ENCODE measurements at regions not wholly inside any gene's neighbourhood (a gene's known extent, or its start where the extent isn't known, plus 50 kb on each side); places are given as distances from the start of the nearest gene placed in this dataset.

DNA sequence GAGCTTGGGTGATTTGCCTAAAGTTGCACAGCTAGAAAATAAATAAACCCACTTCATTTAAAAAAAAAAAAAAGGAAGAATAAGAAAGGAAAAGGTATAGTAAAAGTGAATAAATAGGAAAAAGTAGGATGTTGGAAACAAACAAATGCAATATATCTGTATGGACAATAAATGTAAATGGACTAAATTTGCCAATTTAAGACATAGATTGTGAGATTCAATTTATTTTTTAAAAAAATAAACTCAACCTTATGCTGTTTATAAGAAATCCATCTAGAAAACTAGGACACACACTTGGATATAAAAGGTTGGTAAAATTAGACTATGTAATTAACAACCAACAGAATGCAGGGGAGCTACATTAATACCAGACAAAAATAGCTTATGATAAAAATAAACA lies 300.0 kb downstream of the AJAP1 start:
- DNase-seq = no peak

DNA sequence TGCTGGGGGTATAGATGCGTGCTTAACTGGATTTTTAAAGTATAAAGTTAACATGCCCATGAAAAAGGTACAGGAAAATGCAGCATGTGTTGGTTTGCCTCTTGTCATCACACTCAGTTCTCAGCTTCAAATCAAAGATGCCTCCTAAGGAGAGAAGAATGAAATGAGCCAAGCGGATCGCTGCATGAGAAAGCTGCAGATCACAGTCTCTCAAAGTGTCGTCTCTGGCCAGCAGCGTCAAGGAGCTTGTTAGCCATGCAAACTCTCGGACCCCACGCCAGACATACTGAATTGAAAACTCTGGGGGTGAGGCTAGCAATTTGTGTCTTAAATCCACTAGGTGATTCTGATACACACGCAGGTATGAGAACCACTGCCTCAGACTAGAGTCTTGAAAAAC lies 297.2 kb downstream of the AJAP1 start:
- DNase-seq = no peak

DNA sequence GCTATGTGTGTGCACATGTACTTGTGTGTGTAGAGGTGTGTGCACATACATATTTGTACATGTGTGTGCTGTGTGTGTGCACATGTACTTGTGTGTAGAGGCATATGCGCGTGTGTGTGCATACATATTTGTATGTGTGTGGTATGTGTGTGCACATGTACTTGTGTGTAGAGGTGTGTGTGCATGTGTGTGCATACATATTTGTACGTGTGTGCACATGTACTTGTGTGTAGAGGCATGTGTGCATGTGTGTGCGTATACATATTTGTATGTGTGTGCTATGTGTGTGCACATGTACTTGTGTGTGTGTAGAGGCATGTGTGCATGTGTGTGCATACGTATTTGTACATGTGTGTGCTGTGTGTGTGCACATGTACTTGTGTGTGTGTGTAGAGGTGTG lies 291.9 kb downstream of the AJAP1 start:
- DNase-seq = no peak

DNA sequence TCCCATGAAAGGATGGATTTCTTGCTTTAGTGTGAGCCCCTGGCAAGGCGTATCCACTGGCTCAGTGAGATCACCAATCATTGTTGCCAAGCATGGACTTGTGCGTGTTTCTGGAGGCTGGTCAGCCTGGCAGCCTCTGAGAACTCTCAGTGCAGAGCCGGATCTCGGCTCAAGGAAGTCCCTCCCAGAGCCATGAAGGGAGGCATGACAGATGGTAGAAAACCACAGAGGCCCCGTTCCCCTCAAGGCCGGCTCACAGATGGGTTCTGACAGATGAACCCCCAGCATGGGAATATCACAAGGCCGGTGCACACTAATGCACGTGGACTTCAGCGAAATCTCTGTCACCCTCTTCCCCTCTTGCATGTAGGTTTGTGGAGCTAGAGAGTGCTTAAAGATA lies 290.5 kb downstream of the AJAP1 start:
- DNase-seq = no peak

DNA sequence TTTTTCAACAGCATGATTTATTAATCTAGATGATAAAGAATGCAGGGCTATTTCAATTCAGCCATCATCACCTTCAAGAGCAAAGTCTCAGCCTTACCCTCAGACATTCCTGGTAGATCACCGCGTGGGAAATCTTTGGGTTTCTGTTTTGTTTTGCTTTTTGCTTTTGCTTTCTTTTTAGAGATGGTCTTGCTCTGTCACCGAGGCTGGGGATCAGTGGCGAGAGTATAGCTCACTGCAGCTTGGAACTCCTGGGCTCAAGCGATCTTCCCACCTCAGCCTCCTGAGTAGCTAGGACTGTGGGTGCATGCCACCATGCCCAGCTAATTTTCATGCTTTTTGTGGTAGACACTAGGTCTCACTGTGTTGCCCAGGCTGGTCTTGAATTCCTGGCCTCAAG lies 289.7 kb downstream of the AJAP1 start:
- DNase-seq = no peak

DNA sequence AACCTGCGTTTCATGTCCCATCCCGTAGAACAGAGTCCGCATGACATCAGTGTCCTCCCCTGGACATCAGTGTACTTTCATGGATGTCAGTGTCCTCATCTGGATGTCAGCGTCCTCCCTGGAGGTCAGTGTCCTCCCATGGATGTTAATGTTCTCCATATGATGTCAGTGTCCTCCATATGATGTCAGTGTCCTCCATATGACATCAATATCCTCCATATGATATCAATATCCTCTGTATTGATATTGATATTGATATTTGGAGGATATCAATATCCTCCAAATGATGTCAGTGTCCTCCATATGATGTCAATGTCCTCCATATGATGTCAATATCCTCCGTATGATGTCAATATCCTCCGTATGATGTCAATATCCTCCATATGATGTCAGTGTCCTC lies 284.9 kb downstream of the AJAP1 start:
- no peak for DNase-seq

DNA sequence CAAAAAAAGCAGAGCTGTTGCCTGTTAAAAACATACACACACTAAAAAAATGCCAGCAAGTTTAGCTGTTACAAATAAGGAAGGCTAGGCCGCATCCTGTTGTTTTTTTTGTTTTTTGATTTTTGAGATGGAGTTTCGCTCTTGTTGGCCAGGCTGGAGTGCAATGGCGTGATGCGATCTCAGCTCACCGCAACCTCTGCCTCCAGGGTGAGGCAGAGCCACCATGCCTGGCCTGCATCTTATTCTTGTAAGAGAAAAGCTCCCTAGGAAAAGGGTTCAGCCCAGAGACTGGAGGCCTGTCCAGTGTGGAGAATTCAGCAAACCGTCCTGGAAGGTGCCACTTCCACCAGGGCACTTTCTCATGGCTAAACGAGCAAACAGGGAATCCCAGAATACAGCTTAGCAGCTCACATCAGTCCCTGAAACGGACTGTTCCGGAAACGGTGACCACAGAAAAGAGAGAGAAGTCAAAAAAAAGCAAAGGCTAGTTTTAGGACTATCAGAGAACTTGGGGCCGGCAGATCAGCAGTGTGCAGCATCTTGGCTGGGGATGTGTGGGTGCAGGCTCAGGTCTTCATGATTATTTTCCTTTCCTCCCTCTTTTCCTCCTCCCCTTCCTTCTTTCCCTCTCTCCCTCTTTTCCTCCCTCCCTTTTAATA lies 283.6 kb downstream of the AJAP1 start:
- no peak for DNase-seq

DNA sequence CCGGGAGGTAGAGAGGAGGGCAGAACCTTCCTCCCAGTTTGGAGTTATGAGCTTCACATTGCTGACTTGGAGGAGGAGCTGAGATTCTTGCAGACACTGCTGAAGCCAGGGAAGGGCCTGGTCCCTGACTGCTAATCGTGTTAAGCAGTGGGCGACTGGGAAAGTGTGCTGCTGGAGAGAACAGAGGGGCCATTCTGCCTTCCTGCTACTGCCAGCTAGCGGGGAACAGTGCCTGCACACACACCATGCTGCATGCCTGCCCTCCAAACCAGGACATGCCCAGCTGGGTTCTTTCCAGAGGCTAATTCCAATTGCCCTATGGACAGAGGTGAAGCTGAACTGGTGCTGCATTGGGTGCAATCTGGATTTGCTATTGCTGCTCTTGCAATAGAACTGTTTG lies 281.4 kb downstream of the AJAP1 start:
- no peak for DNase-seq

DNA sequence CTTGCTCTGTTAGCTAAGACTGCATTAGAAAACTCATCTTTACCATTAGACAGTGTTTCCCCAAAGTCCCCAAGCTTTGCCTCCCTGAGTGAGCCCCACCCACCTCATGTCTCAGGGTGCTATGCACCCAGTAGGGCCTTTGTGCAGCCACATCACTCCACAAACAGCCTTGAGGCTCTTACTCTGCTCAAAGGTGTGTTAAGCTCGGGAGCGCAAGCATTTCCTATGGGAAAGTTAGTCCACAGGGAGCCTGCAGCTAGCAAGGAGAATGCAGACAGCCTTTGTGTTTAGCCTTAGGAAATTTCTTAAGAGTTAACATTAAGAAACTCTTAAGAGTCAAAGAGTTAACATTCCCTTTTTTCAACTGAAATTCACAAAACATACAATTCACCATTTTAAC lies 278.8 kb downstream of the AJAP1 start:
- DNase-seq = no peak

DNA sequence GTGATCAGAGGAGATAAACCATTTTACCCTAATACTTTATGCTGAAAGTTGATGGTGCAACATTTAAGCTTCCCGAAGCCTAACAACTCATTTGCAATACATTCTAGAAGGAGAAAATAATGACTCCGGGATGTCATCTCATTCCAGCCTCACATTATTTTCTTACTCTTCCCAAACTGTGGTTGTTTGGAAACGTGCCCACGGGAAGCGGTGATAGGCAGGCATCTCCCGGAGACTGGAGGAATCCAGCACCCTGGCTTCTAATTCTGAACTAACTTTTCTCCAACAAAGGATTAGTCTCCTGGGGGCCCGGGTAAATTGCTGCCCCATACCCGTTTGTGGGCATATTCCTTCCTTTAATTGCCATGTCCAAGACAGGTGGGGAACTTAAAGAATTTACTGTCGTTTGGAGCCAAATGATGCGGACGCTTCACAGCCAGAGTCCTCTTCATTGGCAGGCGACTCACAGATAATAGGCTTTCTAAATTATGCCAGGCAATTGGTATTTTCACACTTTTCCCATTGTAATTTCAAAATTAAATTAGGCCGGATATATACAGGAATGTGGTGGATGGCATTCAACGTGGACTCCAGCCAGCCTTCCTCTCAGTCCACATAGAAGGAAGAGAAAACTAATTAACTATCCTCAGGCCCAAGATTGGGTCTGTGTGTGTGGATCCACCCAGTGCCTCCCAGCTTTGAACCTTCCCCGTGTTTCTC lies 278.1 kb downstream of the AJAP1 start:
- DNase-seq = no peak

DNA sequence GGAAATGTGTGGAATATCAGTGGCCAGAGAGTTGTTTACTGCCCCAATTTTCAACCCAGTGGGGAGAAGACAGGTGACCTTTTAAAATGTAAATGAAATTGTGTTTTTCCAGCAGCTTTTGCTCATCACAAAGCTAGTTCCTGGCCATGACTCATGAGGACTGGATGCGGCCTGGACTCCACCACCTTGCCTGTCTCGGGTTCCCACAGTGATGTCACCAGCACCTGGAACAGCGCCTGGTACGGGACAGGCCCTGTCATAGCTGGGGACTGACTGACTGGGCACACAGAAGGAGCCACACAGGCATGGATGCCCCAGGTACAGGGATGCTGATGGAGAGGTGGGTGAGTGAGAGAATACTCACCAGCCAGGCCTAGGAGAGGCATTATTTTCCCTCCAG lies 277.1 kb downstream of the AJAP1 start:
- no peak for DNase-seq

DNA sequence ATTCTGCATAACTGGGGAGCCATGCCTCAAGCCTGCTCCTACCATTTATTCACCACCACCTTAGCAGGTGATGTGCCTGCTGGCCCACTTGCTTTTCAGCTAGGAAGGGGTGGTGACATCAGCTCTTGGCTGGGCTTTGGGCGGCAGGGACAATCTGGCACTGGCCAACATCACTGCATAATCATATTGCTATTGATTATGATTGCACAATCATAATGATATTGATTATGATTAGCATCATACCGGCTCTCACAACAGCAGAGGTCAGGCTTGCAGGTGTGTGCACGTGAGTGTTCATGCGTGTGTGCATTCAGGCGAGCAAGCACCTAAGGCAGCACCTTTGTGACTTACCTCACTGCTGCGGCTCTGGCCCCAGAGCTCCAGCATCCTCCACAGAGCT lies 273.8 kb downstream of the AJAP1 start:
- DNase-seq = no peak

DNA sequence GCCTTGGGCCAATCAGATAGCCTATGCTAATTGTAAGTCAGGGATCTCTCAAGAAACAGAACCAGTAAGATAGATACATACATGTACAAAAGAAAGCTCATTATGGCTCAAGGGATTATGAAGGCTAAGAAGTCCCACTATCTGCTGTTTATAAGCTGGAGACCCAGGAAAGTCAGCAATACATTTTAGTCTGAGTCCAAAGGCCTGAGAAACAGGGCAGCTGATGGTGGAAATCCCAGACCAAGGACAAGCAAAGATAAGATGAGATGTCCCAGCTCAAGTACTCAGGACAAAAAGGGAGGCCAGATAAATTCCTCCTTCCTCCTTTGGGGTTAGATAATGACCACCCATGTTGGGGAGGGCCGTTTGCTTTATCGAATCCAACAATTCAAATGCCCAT lies 269.9 kb downstream of the AJAP1 start:
- no peak for DNase-seq

DNA sequence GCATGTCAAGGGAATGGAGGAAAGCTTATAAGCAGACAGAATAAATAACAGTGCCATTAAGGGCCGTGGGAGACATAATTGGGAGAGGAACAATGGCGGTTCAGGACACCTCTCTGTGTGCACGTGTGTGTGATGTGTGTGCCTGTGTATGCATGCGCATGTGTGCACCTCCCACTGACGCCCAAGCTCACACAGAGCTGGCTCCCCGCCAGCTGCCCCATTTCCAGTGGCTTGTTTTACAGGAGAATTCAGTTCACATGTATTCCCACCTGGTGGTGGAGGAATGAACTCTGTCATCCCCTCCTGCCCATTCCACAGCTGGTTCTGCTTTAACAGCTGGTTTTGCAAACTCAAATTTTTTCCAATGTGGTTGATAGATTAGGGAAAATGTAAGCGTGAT lies 262.2 kb downstream of the AJAP1 start:
- no peak for DNase-seq

DNA sequence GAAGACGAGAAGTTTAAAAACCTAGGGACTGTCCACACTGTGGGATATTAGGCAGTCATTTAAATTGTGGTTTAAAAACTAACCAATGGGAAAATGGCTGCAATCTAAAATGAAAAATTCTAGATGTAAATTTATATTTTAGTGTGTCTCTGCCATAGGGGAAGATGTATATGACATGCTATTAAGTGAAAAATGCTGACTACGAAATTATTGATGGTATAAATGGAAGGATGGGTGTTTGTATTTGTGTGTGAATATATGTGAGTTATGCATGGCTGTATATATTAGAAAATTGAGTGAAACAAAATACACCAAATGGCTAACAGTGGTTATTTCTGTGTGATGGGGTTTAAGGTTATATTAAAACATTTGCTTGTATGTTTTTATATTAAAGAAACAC lies 260.7 kb downstream of the AJAP1 start:
- DNase-seq = no peak

DNA sequence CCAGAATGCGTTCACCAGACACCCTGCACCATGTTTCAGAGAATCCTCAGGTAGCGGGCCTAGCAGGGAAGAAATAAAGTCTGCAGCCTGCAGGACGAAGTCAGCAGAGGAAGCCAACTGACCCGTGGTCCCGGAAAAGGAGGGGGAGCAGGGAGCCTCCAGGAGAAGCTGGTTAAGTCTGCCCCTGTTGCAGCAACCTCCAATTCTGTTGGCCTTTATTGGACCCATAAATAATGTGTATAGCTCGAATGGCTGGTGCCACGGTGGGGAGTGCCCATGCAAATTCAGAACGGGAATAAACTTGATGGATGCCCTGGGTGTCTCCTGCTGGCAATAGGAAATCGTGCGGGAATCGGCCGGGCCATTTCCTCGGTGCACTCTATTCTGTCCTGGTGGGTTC lies 254.1 kb downstream of the AJAP1 start:
- DNase-seq = no peak

DNA sequence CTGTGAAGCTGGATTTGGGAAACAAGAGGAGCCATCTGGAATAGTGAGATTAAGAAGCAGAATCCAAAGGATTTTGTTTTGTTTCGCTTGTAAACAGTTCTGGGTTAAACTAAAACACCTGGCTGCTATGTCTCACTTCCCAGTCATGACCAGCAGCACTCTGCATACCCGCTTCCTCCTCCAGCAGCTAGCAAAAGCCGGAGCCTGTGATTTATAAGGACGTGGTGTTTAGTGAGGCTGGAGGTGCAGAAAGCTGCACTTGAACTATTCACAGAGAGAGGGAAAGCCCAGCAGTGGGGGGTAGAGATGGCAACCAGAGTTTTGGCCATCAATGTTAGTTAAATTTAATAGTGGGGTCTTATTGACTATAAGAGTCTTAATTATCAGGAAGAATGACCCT lies 240.2 kb downstream of the AJAP1 start:
- no peak for DNase-seq

DNA sequence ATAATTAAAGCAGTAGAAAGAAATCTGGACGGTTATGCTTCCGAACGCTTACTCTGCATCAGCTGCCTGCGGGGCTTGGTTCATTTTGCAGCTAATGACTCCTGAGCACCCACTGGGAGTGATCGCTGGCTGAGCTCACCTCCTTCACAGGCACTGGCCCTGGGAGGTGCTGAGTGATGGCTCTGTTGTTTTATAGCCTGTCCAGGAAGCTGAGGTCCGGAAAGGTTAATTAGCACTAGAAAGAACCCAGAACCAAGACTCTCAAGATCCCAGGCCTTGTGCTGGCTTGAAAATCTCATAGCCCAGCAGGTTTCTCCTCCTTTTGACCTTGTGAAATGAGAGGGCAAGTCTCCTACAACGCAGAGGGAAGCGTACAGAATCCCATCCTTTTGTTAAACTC lies 226.2 kb downstream of the AJAP1 start:
- no peak for DNase-seq

DNA sequence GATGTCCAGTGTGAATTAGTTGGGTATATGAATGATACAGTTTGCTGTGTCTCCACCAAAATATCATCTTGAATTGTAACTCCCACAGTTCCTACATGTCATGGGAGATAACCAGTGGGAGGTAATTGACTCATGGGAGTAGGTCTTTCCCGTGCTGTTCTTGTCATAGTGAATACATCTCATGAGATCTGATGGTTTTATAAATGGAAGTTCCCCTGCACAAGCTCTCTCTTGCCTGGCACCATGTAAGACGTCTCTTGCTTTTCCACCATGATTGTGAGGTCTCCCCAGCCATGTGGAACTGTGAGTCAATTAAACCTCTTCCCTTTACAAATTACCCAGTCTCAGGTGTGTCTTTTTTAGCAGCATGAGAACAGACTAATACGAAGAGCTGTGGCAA lies 223.0 kb downstream of the AJAP1 start:
- DNase-seq = no peak

DNA sequence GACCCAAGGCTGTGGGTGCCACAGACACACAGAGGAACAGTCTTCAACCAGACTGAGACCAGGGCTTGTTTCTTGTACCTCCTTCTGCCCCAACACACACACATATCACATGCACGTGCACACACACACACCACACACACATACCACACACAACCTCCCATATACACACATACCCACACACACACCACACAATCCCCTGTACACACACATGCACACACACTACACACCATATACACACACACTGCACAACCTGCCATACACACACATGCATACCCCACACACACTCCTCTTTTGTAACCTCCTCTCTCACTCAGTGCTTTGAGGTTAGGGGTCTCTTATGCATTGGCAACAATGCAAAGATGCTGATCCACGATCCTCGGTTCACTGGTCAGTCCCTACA lies 217.0 kb downstream of the AJAP1 start:
- no peak for DNase-seq

DNA sequence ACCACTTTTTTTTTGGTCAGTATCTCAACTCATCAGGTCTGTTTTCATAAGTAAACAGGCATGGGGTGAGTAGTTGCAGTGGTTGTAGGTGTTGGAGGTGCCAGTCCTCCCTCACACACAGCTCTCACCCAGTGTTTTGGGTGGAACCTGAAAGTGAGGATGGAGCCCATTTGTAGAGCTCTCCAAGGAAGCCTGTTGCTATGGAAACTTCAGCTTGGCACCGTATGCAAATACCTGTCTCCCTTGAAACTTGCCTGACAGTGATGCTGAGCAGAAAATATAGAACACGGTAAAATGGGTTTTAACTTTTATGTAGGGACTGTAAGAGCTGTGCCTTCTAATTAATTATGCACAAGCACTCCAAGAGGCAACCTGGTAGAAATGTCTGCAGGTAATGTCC lies 214.1 kb downstream of the AJAP1 start:
- DNase-seq = no peak

DNA sequence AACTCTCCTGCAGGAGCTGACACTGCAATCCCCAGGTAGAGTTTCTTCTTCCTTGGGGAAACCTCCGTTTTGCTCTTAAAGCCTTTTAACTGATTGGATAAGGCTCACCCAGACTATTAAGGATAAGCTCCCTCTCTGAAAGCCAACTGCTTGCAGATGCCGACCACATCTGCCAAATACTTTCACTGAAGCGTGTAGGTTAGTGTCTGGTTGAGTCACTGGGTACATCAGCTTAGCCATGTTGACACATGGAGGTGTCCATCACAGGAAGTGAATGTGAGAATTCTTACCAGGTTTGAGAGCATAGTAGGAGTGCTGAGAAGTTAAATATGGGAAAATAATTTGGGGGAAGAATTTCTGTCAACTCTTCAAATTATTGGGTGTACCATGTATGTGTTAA lies 202.0 kb downstream of the AJAP1 start:
- DNase-seq = no peak

DNA sequence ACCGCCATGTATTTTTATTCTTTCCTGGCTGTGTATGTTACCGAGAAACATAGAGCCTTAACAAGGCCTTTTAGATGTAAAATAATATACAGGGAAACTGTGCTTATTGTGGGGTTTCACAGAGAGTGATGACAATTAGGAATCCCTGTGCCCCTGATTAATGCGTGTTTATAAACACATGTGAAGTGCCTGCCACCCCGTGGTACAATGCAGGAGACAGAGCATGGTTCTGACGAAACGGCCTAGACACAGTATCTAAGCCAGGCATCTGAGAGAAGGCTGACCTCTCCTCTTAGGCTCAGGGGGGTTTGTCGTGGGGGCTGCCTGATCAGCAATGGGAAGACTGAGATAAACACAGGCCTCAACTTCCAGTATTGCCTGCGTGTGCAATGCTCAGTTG lies 200.0 kb downstream of the AJAP1 start:
- no peak for DNase-seq

DNA sequence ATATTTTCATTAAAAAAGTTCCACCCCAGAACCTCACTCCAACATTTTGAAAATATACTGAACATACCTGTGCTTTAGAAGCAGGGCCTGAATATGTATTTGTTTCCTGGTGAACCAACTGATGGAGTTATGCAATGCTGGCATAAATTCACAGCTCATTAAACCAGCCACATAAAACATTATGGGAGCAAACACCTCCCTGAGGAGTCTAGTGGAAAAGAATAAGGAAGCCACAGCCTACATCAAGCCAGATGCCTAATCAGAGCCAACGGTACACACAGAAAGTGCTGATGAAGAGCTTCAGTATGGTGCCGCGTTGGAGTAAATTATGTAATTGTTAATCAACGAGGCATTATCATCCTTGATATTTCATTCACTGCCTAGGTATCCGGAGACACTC lies 199.5 kb downstream of the AJAP1 start:
- no peak for DNase-seq

Data from skin of body (tissue), 1 donor.